ENCODE measurements at regions not wholly inside any gene's neighbourhood (a gene's known extent, or its start where the extent isn't known, plus 50 kb on each side); places are given as distances from the start of the nearest gene placed in this dataset.

GRCh38 chr10:131433568-131433967 lies 122.0 kb upstream of the TCERG1L start:
- TF ChIP-seq POLR2AphosphoS5 (IDR thresholded peaks at IDR 0.05) (no peak), CTCF (IDR thresholded peaks at IDR 0.05) (no peak)
